HEK293 (cell line): ENCODE measurements at regions not wholly inside any gene's neighbourhood (a gene's known extent, or its start where the extent isn't known, plus 50 kb on each side); places are given as distances from the start of the nearest gene placed in this dataset.

Experiments used
- CTCF ChIA-PET: fragments of 350-600 bp; formaldehyde crosslinking; extraction: SDS; loops from one replicate; lab custom pipeline; 2021; ENCODE audit warnings: antibody characterized with exemption; lab: Yijun Ruan, JAX
- POLR2A ChIA-PET: fragments of 300-600 bp; formaldehyde crosslinking; extraction: SDS; loops from one replicate; lab custom pipeline; 2020; ENCODE audit warnings: antibody characterized with exemption, inconsistent platforms; lab: Yijun Ruan, JAX
- H3K27ac ChIP-seq: fragments of 200-500 bp; sonication (Bioruptor generic); 2 replicates; pipeline ENCODE4 v1.5.1; 2014; ENCODE audit warnings: low read depth, low read length, control low read depth, inconsistent platforms; ENCODE audit errors: extremely low read depth
- H3K36me3 ChIP-seq, 2 experiments: fragments of 200-500 bp in 1 of 2; sonication (Bioruptor generic) in 1 of 2; 1 replicate in 1 of 2; 2 replicates in 1 of 2; pipeline ENCODE4 v1.5.1; 2014 to 2017; ENCODE audit warnings: inconsistent platforms in 2 of 2, low read length in 2 of 2; ENCODE audit not compliant: control insufficient read depth in 2 of 2, insufficient read depth in 1 of 2
- H3K4me1 ChIP-seq: fragments of 200-500 bp; sonication (Bioruptor generic); 2 replicates; pipeline ENCODE4 v1.5.1; 2014; ENCODE audit warnings: mild to moderate bottlenecking, low read length, inconsistent platforms; ENCODE audit not compliant: control insufficient read depth, insufficient read depth
- H3K4me3 ChIP-seq: 2 replicates; pipeline ENCODE4 v1.5.1; 2011; ENCODE audit warnings: low read depth, mild to moderate bottlenecking, control low read depth, low read length, moderate library complexity
- H3K9me3 ChIP-seq: fragments of 200-500 bp; sonication (Bioruptor generic); 2 replicates; pipeline ENCODE4 v1.5.1; 2014; ENCODE audit warnings: low read depth, low read length, inconsistent platforms; ENCODE audit not compliant: control insufficient read depth, insufficient read depth
- FEZF1 ChIP-seq: fragments of 450-650 bp; formaldehyde crosslinking; IDR thresholded peaks from 2 replicates; pipeline ENCODE4 v1.5.1; 2016; ENCODE audit warnings: missing biosample characterization, missing genetic modification characterization
- IKZF3 ChIP-seq: fragments of 450-650 bp; IDR thresholded peaks from 2 replicates; pipeline ENCODE4 v1.5.0; 2018; ENCODE audit warnings: missing biosample characterization, mild to moderate bottlenecking, missing genetic modification characterization, moderate library complexity
- OSR2 ChIP-seq: fragments of 450-650 bp; formaldehyde crosslinking; IDR thresholded peaks from 2 replicates; pipeline ENCODE4 v1.5.1; 2016; ENCODE audit warnings: missing biosample characterization, missing genetic modification characterization
- SCRT1 ChIP-seq: fragments of 450-650 bp; formaldehyde crosslinking; IDR thresholded peaks from 2 replicates; pipeline ENCODE4 v1.5.1; 2016; ENCODE audit warnings: missing biosample characterization, missing genetic modification characterization, borderline replicate concordance
- SCRT2 ChIP-seq: fragments of 450-650 bp; formaldehyde crosslinking; IDR thresholded peaks from 2 replicates; pipeline ENCODE4 v1.5.1; 2016; ENCODE audit warnings: missing biosample characterization, missing genetic modification characterization
- ZEB2 ChIP-seq: fragments of 450-650 bp; formaldehyde crosslinking; IDR thresholded peaks from 2 replicates; pipeline ENCODE4 v1.5.1; 2016; ENCODE audit warnings: missing biosample characterization, missing genetic modification characterization
- ZNF664 ChIP-seq: fragments of 450-650 bp; formaldehyde crosslinking; IDR thresholded peaks from 2 replicates; pipeline ENCODE4 v1.5.1; 2016; ENCODE audit warnings: missing biosample characterization, missing genetic modification characterization
- ZSCAN30 ChIP-seq: fragments of 450-650 bp; IDR thresholded peaks from 2 replicates; pipeline ENCODE4 v1.5.1; 2018; ENCODE audit warnings: missing biosample characterization, mild to moderate bottlenecking, missing genetic modification characterization, moderate library complexity
- ZXDB ChIP-seq: fragments of 450-650 bp; formaldehyde crosslinking; IDR thresholded peaks from 2 replicates; pipeline ENCODE4 v1.5.1; 2016; ENCODE audit warnings: missing biosample characterization, missing genetic modification characterization
- TF ChIP-seq, protein P1 (sequence below): fragments of 450-650 bp; formaldehyde crosslinking; IDR thresholded peaks from 2 replicates; pipeline ENCODE4 v1.5.1; 2016; ENCODE audit warnings: missing biosample characterization, missing genetic modification characterization, borderline replicate concordance
- TF ChIP-seq, protein P2 (sequence below): fragments of 450-650 bp; formaldehyde crosslinking; conservative IDR thresholded peaks from 2 replicates; pipeline ENCODE4 v1.5.1; 2016; ENCODE audit warnings: low read depth, missing biosample characterization, missing genetic modification characterization
- TF ChIP-seq, protein P3 (sequence below): fragments of 450-650 bp; formaldehyde crosslinking; IDR thresholded peaks from 2 replicates; pipeline ENCODE4 v1.5.1; 2017; ENCODE audit warnings: missing biosample characterization, missing genetic modification characterization
- TF ChIP-seq, protein P4 (sequence below): fragments of 450-650 bp; formaldehyde crosslinking; IDR thresholded peaks from 2 replicates; pipeline ENCODE4 v1.5.1; 2016; ENCODE audit warnings: missing biosample characterization, missing genetic modification characterization
- TF ChIP-seq, protein P5 (sequence below): fragments of 450-650 bp; formaldehyde crosslinking; IDR thresholded peaks from 2 replicates; pipeline ENCODE4 v1.5.1; 2016; ENCODE audit warnings: missing biosample characterization, missing genetic modification characterization
- TF ChIP-seq, protein P6 (sequence below): fragments of 450-650 bp; IDR thresholded peaks from 2 replicates; pipeline ENCODE4 v1.5.1; 2018; ENCODE audit warnings: missing biosample characterization, missing genetic modification characterization

DNA sequence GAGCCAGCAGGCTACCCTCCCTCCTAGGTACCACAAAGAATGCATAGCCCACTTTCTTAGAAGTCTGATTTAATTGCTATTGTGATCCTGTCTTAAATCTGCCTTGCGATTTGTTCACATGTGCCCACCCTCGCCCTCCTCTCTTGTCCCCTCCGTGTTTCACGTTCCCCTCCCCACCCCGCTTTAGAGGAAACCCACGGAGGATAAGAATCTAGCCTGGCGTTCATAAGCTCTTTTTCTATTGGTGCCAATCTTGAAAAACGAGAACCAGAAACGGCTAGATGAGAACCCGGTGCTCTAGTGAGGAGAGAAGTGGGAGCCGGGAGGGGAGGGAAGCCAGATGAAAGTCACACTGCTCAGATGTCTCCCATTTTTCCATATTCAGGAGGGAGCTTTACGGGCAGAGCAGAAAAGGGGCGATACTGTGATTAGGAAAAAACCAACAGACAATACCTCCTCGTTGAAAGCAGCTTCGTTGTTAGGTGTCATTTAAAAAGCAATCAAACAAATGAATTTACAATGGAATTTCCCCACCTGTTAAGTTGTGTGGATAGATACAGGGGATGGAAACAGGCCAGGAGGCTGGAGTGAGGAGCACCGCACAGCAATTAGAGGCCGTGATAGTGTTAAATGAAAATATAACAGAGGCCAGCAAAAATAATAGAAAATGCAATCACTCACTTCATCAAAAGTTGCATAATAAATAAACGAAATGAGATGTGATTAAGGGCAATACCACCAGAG, 272.1 kb downstream of the GATA3 start:
- Histone ChIP-seq H3K4me1 (peaks cover 23% of the 10 kb centered on the region), H3K4me3 (no peak overlapping the region), H3K27ac (no peak overlapping the region), H3K36me3 (no peaks in the 10 kb centered on the region), H3K9me3 (no peaks in the 10 kb centered on the region)
- peak; percentile 42; the same call in 1 of the 2 replicates for TF ChIP-seq IKZF3 (tag by site-specific recombination)
- peak; percentile 52; the same call in 1 of the 2 replicates for TF ChIP-seq SCRT2 (tag by site-specific recombination)
- peak; percentile 70; the same call in 1 of the 2 replicates for TF ChIP-seq FEZF1
- TF ChIP-seq, protein P1, sequence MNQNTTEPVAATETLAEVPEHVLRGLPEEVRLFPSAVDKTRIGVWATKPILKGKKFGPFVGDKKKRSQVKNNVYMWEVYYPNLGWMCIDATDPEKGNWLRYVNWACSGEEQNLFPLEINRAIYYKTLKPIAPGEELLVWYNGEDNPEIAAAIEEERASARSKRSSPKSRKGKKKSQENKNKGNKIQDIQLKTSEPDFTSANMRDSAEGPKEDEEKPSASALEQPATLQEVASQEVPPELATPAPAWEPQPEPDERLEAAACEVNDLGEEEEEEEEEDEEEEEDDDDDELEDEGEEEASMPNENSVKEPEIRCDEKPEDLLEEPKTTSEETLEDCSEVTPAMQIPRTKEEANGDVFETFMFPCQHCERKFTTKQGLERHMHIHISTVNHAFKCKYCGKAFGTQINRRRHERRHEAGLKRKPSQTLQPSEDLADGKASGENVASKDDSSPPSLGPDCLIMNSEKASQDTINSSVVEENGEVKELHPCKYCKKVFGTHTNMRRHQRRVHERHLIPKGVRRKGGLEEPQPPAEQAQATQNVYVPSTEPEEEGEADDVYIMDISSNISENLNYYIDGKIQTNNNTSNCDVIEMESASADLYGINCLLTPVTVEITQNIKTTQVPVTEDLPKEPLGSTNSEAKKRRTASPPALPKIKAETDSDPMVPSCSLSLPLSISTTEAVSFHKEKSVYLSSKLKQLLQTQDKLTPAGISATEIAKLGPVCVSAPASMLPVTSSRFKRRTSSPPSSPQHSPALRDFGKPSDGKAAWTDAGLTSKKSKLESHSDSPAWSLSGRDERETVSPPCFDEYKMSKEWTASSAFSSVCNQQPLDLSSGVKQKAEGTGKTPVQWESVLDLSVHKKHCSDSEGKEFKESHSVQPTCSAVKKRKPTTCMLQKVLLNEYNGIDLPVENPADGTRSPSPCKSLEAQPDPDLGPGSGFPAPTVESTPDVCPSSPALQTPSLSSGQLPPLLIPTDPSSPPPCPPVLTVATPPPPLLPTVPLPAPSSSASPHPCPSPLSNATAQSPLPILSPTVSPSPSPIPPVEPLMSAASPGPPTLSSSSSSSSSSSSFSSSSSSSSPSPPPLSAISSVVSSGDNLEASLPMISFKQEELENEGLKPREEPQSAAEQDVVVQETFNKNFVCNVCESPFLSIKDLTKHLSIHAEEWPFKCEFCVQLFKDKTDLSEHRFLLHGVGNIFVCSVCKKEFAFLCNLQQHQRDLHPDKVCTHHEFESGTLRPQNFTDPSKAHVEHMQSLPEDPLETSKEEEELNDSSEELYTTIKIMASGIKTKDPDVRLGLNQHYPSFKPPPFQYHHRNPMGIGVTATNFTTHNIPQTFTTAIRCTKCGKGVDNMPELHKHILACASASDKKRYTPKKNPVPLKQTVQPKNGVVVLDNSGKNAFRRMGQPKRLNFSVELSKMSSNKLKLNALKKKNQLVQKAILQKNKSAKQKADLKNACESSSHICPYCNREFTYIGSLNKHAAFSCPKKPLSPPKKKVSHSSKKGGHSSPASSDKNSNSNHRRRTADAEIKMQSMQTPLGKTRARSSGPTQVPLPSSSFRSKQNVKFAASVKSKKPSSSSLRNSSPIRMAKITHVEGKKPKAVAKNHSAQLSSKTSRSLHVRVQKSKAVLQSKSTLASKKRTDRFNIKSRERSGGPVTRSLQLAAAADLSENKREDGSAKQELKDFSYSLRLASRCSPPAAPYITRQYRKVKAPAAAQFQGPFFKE (tag by site-specific recombination), result no peak
- TF ChIP-seq ZSCAN30 (tag by site-specific recombination), result peak; percentile 63; the same call in 1 of the 2 replicates
- TF ChIP-seq OSR2 (tag by site-specific recombination), result peak; percentile 47
- peak; percentile 68; the same call in 1 of the 2 replicates for TF ChIP-seq SCRT1
- TF ChIP-seq ZNF664 (tag by site-specific recombination), result 0 out of 2 replicates have a peak, but pooled peaks have one; percentile 35
- TF ChIP-seq, protein P2, sequence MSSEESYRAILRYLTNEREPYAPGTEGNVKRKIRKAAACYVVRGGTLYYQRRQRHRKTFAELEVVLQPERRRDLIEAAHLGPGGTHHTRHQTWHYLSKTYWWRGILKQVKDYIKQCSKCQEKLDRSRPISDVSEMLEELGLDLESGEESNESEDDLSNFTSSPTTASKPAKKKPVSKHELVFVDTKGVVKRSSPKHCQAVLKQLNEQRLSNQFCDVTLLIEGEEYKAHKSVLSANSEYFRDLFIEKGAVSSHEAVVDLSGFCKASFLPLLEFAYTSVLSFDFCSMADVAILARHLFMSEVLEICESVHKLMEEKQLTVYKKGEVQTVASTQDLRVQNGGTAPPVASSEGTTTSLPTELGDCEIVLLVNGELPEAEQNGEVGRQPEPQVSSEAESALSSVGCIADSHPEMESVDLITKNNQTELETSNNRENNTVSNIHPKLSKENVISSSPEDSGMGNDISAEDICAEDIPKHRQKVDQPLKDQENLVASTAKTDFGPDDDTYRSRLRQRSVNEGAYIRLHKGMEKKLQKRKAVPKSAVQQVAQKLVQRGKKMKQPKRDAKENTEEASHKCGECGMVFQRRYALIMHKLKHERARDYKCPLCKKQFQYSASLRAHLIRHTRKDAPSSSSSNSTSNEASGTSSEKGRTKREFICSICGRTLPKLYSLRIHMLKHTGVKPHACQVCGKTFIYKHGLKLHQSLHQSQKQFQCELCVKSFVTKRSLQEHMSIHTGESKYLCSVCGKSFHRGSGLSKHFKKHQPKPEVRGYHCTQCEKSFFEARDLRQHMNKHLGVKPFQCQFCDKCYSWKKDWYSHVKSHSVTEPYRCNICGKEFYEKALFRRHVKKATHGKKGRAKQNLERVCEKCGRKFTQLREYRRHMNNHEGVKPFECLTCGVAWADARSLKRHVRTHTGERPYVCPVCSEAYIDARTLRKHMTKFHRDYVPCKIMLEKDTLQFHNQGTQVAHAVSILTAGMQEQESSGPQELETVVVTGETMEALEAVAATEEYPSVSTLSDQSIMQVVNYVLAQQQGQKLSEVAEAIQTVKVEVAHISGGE (tag by site-specific recombination), result no peak
- TF ChIP-seq, protein P3, sequence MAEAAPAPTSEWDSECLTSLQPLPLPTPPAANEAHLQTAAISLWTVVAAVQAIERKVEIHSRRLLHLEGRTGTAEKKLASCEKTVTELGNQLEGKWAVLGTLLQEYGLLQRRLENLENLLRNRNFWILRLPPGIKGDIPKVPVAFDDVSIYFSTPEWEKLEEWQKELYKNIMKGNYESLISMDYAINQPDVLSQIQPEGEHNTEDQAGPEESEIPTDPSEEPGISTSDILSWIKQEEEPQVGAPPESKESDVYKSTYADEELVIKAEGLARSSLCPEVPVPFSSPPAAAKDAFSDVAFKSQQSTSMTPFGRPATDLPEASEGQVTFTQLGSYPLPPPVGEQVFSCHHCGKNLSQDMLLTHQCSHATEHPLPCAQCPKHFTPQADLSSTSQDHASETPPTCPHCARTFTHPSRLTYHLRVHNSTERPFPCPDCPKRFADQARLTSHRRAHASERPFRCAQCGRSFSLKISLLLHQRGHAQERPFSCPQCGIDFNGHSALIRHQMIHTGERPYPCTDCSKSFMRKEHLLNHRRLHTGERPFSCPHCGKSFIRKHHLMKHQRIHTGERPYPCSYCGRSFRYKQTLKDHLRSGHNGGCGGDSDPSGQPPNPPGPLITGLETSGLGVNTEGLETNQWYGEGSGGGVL (tag by site-specific recombination), result peak; percentile 13; the same call in 1 of the 2 replicates
- peak; percentile 57; the same call in 1 of the 2 replicates for TF ChIP-seq ZEB2 (tag by site-specific recombination)
- TF ChIP-seq, protein P4, sequence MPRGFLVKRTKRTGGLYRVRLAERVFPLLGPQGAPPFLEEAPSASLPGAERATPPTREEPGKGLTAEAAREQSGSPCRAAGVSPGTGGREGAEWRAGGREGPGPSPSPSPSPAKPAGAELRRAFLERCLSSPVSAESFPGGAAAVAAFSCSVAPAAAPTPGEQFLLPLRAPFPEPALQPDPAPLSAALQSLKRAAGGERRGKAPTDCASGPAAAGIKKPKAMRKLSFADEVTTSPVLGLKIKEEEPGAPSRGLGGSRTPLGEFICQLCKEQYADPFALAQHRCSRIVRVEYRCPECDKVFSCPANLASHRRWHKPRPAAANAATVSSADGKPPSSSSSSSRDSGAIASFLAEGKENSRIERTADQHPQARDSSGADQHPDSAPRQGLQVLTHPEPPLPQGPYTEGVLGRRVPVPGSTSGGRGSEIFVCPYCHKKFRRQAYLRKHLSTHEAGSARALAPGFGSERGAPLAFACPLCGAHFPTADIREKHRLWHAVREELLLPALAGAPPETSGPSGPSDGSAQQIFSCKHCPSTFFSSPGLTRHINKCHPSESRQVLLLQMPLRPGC (tag by site-specific recombination), result no peak
- TF ChIP-seq, protein P5, sequence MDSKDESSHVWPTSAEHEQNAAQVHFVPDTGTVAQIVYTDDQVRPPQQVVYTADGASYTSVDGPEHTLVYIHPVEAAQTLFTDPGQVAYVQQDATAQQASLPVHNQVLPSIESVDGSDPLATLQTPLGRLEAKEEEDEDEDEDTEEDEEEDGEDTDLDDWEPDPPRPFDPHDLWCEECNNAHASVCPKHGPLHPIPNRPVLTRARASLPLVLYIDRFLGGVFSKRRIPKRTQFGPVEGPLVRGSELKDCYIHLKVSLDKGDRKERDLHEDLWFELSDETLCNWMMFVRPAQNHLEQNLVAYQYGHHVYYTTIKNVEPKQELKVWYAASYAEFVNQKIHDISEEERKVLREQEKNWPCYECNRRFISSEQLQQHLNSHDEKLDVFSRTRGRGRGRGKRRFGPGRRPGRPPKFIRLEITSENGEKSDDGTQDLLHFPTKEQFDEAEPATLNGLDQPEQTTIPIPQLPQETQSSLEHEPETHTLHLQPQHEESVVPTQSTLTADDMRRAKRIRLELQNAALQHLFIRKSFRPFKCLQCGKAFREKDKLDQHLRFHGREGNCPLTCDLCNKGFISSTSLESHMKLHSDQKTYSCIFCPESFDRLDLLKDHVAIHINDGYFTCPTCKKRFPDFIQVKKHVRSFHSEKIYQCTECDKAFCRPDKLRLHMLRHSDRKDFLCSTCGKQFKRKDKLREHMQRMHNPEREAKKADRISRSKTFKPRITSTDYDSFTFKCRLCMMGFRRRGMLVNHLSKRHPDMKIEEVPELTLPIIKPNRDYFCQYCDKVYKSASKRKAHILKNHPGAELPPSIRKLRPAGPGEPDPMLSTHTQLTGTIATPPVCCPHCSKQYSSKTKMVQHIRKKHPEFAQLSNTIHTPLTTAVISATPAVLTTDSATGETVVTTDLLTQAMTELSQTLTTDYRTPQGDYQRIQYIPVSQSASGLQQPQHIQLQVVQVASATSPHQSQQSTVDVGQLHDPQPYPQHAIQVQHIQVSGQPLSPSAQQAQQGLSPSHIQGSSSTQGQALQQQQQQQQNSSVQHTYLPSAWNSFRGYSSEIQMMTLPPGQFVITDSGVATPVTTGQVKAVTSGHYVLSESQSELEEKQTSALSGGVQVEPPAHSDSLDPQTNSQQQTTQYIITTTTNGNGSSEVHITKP (tag by site-specific recombination), result peak; percentile 76
- TF ChIP-seq, protein P6, sequence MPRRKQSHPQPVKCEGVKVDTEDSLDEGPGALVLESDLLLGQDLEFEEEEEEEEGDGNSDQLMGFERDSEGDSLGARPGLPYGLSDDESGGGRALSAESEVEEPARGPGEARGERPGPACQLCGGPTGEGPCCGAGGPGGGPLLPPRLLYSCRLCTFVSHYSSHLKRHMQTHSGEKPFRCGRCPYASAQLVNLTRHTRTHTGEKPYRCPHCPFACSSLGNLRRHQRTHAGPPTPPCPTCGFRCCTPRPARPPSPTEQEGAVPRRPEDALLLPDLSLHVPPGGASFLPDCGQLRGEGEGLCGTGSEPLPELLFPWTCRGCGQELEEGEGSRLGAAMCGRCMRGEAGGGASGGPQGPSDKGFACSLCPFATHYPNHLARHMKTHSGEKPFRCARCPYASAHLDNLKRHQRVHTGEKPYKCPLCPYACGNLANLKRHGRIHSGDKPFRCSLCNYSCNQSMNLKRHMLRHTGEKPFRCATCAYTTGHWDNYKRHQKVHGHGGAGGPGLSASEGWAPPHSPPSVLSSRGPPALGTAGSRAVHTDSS (tag by site-specific recombination), result peak; percentile 34; the same call in 1 of the 2 replicates
- TF ChIP-seq ZXDB (tag by site-specific recombination), result peak; percentile 50; the same call in 1 of the 2 replicates
- ChIA-PET CTCF (interaction anchor here (0.6 to 0.7 kb wide), 2 partner anchors 256 to 883 kb away, joined by 3 to 4 read pairs; no protein-coding TSS in a partner anchor), POLR2A (no interaction called here)
